IMR-90 (cell line): ENCODE measurements at regions not wholly inside any gene's neighbourhood (a gene's known extent, or its start where the extent isn't known, plus 50 kb on each side); places are given as distances from the start of the nearest gene placed in this dataset.

Experiments
- ATAC-seq: fragments of 200-7000 bp; cut with Tn5 transposase; 2 replicates; pipeline ENCODE4 v1.9.1; 2020; ENCODE audit warnings: low read depth, mild to moderate bottlenecking, moderate library complexity
- BruUV-seq: library from RNA; stranded (reverse); fragments of 400-500 nt; replicated peaks from 2 replicates; lab custom pipeline; 2021; lab: Mats Ljungman, UMichigan
- CTCF ChIA-PET: fragments of 300-600 bp; formaldehyde crosslinking; extraction: SDS; loops from one replicate; lab custom pipeline; 2021; ENCODE audit warnings: antibody characterized with exemption; lab: Yijun Ruan, JAX
- POLR2A ChIA-PET: fragments of 300-600 bp; sonication (Branson Sonifier 250); formaldehyde crosslinking; loops from one replicate; lab custom pipeline; 2022; ENCODE audit warnings: antibody characterized with exemption; ENCODE audit not compliant: unreplicated experiment; lab: Charles Lee
- DNase-seq: peaks from one replicate; pipeline ENCODE4 v3.0.0; 2013
- H2AFZ ChIP-seq: replicated peaks from 2 replicates; pipeline ENCODE3; 2013; ENCODE audit warnings: low read length, mild to moderate bottlenecking; ENCODE audit not compliant: poor library complexity
- H2AK5ac ChIP-seq: 2 replicates; pipeline ENCODE4 v1.6.1; 2013; ENCODE audit warnings: low read depth, low read length, inconsistent platforms
- H2AK9ac ChIP-seq: replicated peaks from 2 replicates; pipeline ENCODE3; 2013; ENCODE audit warnings: mild to moderate bottlenecking, low read depth, low read length, moderate library complexity; ENCODE audit not compliant: poor library complexity
- H2BK120ac ChIP-seq: 2 replicates; pipeline ENCODE4 v1.6.1; 2013; ENCODE audit warnings: low read depth, low read length, inconsistent platforms
- H2BK15ac ChIP-seq: 3 replicates; pipeline ENCODE4 v1.6.1; 2013; ENCODE audit warnings: low read depth, low read length, inconsistent platforms
- H2BK20ac ChIP-seq: 2 replicates; pipeline ENCODE4 v1.6.1; 2013; ENCODE audit warnings: low read depth, mild to moderate bottlenecking, inconsistent platforms, low read length, moderate library complexity
- H2BK5ac ChIP-seq: 2 replicates; pipeline ENCODE4 v1.6.1; 2013; ENCODE audit warnings: mild to moderate bottlenecking, low read depth, low read length, inconsistent platforms; ENCODE audit not compliant: poor library complexity, severe bottlenecking
- H3K14ac ChIP-seq: replicated peaks from 2 replicates; pipeline ENCODE4 v1.6.1; 2013; ENCODE audit warnings: low read depth, low read length, inconsistent platforms
- H3K18ac ChIP-seq: 2 replicates; pipeline ENCODE4 v1.6.1; 2013; ENCODE audit warnings: low read depth, low read length, control low read depth
- H3K23ac ChIP-seq: 2 replicates; pipeline ENCODE4 v1.6.1; 2013; ENCODE audit warnings: low read depth, low read length, inconsistent platforms
- H3K27ac ChIP-seq: 2 replicates; pipeline ENCODE4 v1.5.1; 2013; ENCODE audit warnings: mild to moderate bottlenecking, control low read depth, low read length; ENCODE audit not compliant: insufficient read depth
- H3K27me3 ChIP-seq: 2 replicates; pipeline ENCODE4 v1.6.1; 2013; ENCODE audit warnings: low read length; ENCODE audit not compliant: control insufficient read depth, insufficient read depth
- H3K36me3 ChIP-seq: 2 replicates; pipeline ENCODE4 v1.6.1; 2013; ENCODE audit warnings: low read length, mixed read lengths; ENCODE audit not compliant: control insufficient read depth, insufficient read depth
- H3K4ac ChIP-seq: 2 replicates; pipeline ENCODE4 v1.6.1; 2013; ENCODE audit warnings: low read depth, low read length, inconsistent platforms
- H3K4me1 ChIP-seq: 2 replicates; pipeline ENCODE4 v1.6.1; 2013; ENCODE audit warnings: low read length, mixed read lengths; ENCODE audit not compliant: control insufficient read depth, insufficient read depth
- H3K4me2 ChIP-seq: 2 replicates; pipeline ENCODE4 v1.6.1; 2013; ENCODE audit warnings: low read depth, mild to moderate bottlenecking, control low read depth, low read length, moderate library complexity
- H3K4me3 ChIP-seq: 2 replicates; pipeline ENCODE4 v1.5.1; 2013; ENCODE audit warnings: low read depth, mild to moderate bottlenecking, control low read depth, low read length, moderate library complexity; ENCODE audit not compliant: insufficient read depth
- H3K56ac ChIP-seq: 2 replicates; pipeline ENCODE4 v1.6.1; 2013; ENCODE audit warnings: low read length, inconsistent platforms; ENCODE audit not compliant: insufficient read depth; ENCODE audit errors: extremely low read depth
- H3K79me1 ChIP-seq, 2 experiments: 2 replicates each; pipeline ENCODE4 v1.6.1; 2013; ENCODE audit warnings: low read length in 2 of 2, inconsistent platforms in 1 of 2, low read depth in 1 of 2
- H3K9ac ChIP-seq: 2 replicates; pipeline ENCODE4 v1.6.1; 2013; ENCODE audit warnings: low read depth, low read length, control low read depth
- H3K9me1 ChIP-seq: 2 replicates; pipeline ENCODE4 v1.6.1; 2013; ENCODE audit warnings: low read length, inconsistent platforms; ENCODE audit not compliant: insufficient read depth
- H3K9me3 ChIP-seq: 2 replicates; pipeline ENCODE4 v1.6.1; 2013; ENCODE audit warnings: low read length; ENCODE audit not compliant: control insufficient read depth, insufficient read depth
- H4K20me1 ChIP-seq: 2 replicates; pipeline ENCODE4 v1.6.1; 2013; ENCODE audit warnings: low read length, inconsistent platforms; ENCODE audit not compliant: insufficient read depth
- H4K5ac ChIP-seq: 2 replicates; pipeline ENCODE4 v1.6.1; 2013; ENCODE audit warnings: mild to moderate bottlenecking, low read depth, low read length, control low read depth
- H4K8ac ChIP-seq, 2 experiments: 2 replicates each; pipeline ENCODE4 v1.6.1; 2013; ENCODE audit warnings: low read depth in 2 of 2, low read length in 2 of 2, control low read depth in 1 of 2, inconsistent platforms in 1 of 2
- H4K91ac ChIP-seq: 2 replicates; pipeline ENCODE4 v1.6.1; 2013; ENCODE audit warnings: low read depth, low read length, inconsistent platforms; ENCODE audit not compliant: insufficient read depth
- BHLHE40 ChIP-seq: fragments of 150-350 bp; IDR thresholded peaks from 2 replicates; pipeline ENCODE4 v1.6.1; 2016; ENCODE audit warnings: mild to moderate bottlenecking, low read depth, low read length
- CEBPB ChIP-seq: IDR thresholded peaks from 2 replicates; pipeline ENCODE4 v1.6.1; 2012; ENCODE audit warnings: low read depth, low read length, improper control_type of control experiment
- CHD1 ChIP-seq: IDR thresholded peaks from 2 replicates; pipeline ENCODE4 v1.6.1; 2012; ENCODE audit warnings: low read depth, low read length, improper control_type of control experiment
- MAFK ChIP-seq: IDR thresholded peaks from 2 replicates; pipeline ENCODE4 v1.6.1; 2012; ENCODE audit warnings: low read depth, low read length, improper control_type of control experiment
- NFE2L2 ChIP-seq: fragments of 150-350 bp; IDR thresholded peaks from 2 replicates; pipeline ENCODE4 v1.6.1; 2016; ENCODE audit warnings: low read depth, mild to moderate bottlenecking, low read length
- POLR2A ChIP-seq: IDR thresholded peaks from 2 replicates; pipeline ENCODE4 v1.6.1; 2012; ENCODE audit warnings: mild to moderate bottlenecking, low read depth, low read length
- RAD21 ChIP-seq: IDR thresholded peaks from 2 replicates; pipeline ENCODE4 v1.6.1; 2012; ENCODE audit warnings: low read length, improper control_type of control experiment
- RCOR1 ChIP-seq: IDR thresholded peaks from 2 replicates; pipeline ENCODE4 v1.6.1; 2012; ENCODE audit warnings: mild to moderate bottlenecking, low read length, improper control_type of control experiment; ENCODE audit not compliant: insufficient replicate concordance
- WGBS, 2 experiments: methylation state at CpG; one replicate each; pipeline versions ENCODE4 v1.1.5 to v1.1.7; 2013; ENCODE audit warnings: missing lambda C conversion rate in 2 of 2; ENCODE audit not compliant: insufficient read length in 1 of 2; ENCODE audit errors: extremely low coverage in 2 of 2; 5-methylcytosine and 5-hydroxymethylcytosine counted together
- dilution Hi-C: fragments of 300-500 bp; cut with HindIII; formaldehyde crosslinking; loops from one replicate; pipeline ENCODE4 v1.14.3; 2018; ENCODE audit warnings: low sequenced_read_pairs; ENCODE audit not compliant: unreplicated experiment
- in situ Hi-C: fragments of 300-500 bp; cut with MboI; formaldehyde crosslinking; loops from 3 replicates; pipeline ENCODE4 v1.14.3; 2019; ENCODE audit warnings: low sequenced_read_pairs, inconsistent platforms, mixed read lengths
- intact Hi-C: fragments of 100-400 bp; cut with micrococcal nuclease; formaldehyde crosslinking; loops from 2 replicates; pipeline ENCODE4 v1.10.0; 2022

DNA sequence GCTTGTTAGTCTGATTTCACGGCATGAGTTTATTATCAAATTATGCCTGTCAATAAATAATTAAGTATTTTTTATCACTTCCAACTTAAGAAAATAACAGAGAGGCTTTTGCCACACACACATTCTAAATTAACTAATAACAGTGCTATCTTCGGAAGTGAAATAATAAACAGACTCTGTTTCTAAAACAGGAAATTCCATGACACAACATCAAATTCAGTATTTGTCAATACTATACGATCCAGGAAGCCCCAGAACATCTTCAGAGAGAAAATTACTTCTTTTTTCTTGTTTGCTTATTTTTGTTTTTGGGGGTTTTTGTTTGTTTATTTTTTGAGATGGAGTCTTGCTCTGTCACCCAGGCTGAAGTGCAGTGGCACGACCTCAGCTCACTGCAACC is 150.7 kb upstream of the PRDM1 start:
- Histone ChIP-seq H3K4me1 (0 out of 2 replicates have a peak, but pooled peaks cover 2% of the 10 kb centered on the region), H3K14ac (no peak overlapping the region), H2AFZ (no peak overlapping the region), H3K9ac (no peak overlapping the region), H3K36me3 (no peaks in the 10 kb centered on the region), H3K4me3 (no peak overlapping the region), H4K5ac (no peak overlapping the region), H3K27ac (no peak overlapping the region), H3K79me1 (no peaks in the 10 kb centered on the region), H4K20me1 (no peaks in the 10 kb centered on the region), H4K91ac (no peak overlapping the region), H2BK120ac (no peak overlapping the region), H4K8ac (no peak overlapping the region), H2BK15ac (no peak overlapping the region), H3K56ac (no peak overlapping the region), H2BK5ac (no peak overlapping the region), H3K9me3 (no peaks in the 10 kb centered on the region), H3K9me1 (no peaks in the 10 kb centered on the region; the same call in 1 of the 2 replicates), H3K23ac (no peak overlapping the region), H2AK5ac (no peak overlapping the region), H3K4me2 (no peak overlapping the region), H3K4ac (no peak overlapping the region), H2AK9ac (no peak overlapping the region), H2BK20ac (no peak overlapping the region), H3K18ac (no peak overlapping the region), H3K27me3 (no peaks in the 10 kb centered on the region)
- intact Hi-C loops (no loop called here), in situ Hi-C loops (no loop called here), dilution Hi-C loops (no loop called here)
- WGBS, 2 experiments, result no CpG with 5 or more reads among the region's 4 CpGs
- no peak for DNase-seq
- ATAC-seq, result no peak
- TF ChIP-seq RAD21 (no peak), MAFK (no peak), NFE2L2 (no peak), CEBPB (no peak), RCOR1 (no peak), POLR2A (no peak), CHD1 (no peak), BHLHE40 (no peak)
- CTCF ChIA-PET, result interaction anchor here (0.9 kb wide), 1 partner anchor 36 kb away, joined by 3 read pairs; no protein-coding TSS in a partner anchor
- POLR2A ChIA-PET, result no interaction called here
- no TSS peak for BruUV-seq
